Panc1 (cell line): ENCODE measurements at regions not wholly inside any gene's neighbourhood (a gene's known extent, or its start where the extent isn't known, plus 50 kb on each side); places are given as distances from the start of the nearest gene placed in this dataset.

ENCODE experiments used
- POLR2AphosphoS5 ChIP-seq: IDR thresholded peaks from 2 replicates; pipeline ENCODE4 v1.6.1; 2012; ENCODE audit warnings: mild to moderate bottlenecking, low read depth, low read length, moderate library complexity
- SIN3A ChIP-seq: IDR thresholded peaks from 2 replicates; pipeline ENCODE4 v1.6.1; 2012; ENCODE audit warnings: low read depth, mild to moderate bottlenecking, low read length, moderate library complexity, borderline replicate concordance; ENCODE audit not compliant: insufficient read depth
- TF ChIP-seq, protein P1 (sequence below): fragments of 450-650 bp; IDR thresholded peaks from 2 replicates; pipeline ENCODE4 v1.5.1; 2017; ENCODE audit warnings: mild to moderate bottlenecking

DNA sequence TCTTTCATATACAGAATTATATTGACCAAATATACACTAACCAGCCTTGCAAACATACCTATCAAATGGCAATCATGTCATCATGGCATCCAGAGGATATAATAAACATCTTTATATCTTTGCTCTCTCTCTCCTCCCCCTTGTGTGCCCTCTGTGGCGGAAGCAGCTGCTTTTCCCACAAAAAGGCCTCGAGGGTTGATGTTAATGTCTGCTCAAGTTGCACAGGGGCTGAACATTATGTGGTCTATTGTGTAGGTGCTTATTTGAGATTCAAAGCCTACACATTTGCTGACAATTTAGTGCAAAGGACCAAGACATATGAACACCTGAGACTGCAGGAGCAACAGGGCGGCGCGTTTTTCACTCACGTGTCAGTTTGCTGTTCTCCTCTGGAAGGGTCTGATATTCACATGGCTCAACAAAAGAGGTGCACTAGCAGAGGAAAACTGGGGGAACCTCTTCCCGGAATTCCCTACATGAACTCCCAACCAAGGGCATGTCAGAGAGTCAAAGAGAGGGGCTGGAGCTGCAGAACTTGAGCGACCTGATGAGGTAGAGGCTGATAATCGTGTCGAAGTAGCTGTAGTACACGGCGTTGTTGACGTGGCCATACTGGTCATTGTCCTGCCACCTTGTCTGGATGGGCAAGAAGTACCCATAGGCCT, 138.8 kb downstream of the RCN1 start:
- TF ChIP-seq, protein P1, sequence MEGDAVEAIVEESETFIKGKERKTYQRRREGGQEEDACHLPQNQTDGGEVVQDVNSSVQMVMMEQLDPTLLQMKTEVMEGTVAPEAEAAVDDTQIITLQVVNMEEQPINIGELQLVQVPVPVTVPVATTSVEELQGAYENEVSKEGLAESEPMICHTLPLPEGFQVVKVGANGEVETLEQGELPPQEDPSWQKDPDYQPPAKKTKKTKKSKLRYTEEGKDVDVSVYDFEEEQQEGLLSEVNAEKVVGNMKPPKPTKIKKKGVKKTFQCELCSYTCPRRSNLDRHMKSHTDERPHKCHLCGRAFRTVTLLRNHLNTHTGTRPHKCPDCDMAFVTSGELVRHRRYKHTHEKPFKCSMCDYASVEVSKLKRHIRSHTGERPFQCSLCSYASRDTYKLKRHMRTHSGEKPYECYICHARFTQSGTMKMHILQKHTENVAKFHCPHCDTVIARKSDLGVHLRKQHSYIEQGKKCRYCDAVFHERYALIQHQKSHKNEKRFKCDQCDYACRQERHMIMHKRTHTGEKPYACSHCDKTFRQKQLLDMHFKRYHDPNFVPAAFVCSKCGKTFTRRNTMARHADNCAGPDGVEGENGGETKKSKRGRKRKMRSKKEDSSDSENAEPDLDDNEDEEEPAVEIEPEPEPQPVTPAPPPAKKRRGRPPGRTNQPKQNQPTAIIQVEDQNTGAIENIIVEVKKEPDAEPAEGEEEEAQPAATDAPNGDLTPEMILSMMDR: no peak
- TF ChIP-seq POLR2AphosphoS5 (no peak), SIN3A (no peak)
